ENCODE measurements at regions not wholly inside any gene's neighbourhood (a gene's known extent, or its start where the extent isn't known, plus 50 kb on each side); places are given as distances from the start of the nearest gene placed in this dataset.

GRCh38 chr1:112788561-112788960 lies 73.4 kb upstream of the PPM1J start:
- TF ChIP-seq POLR2A (IDR thresholded peaks at IDR 0.05), result no peak
- TF ChIP-seq CTCF (IDR thresholded peaks at IDR 0.05), result no peak
- no peak for TF ChIP-seq POLR2AphosphoS5 (IDR thresholded peaks at IDR 0.05)

Measured in suprapubic skin (tissue), 4 donors.